Right atrium auricular region (tissue), 2 donors: ENCODE measurements at regions not wholly inside any gene's neighbourhood (a gene's known extent, or its start where the extent isn't known, plus 50 kb on each side); places are given as distances from the start of the nearest gene placed in this dataset.

Source experiments
- DNase-seq: peaks from one replicate; pipeline ENCODE4 v3.0.0-alpha.2; 2019; ENCODE audit warnings: low spot score
- H3K27ac ChIP-seq, 2 donors: fragments of 200-600 bp; sonication (generic); 1 replicate in 1 of 2; 2 replicates in 1 of 2; pipeline ENCODE4 v1.5.1; 2016 to 2019
- H3K27me3 ChIP-seq, 2 donors: fragments of 200-600 bp; sonication (generic); one replicate each; pipeline versions ENCODE4 v1.5.1 to v1.6.0; 2017 to 2019
- H3K36me3 ChIP-seq: fragments of 200-600 bp; sonication (generic); one replicate; pipeline ENCODE4 v1.5.1; 2016
- H3K4me1 ChIP-seq, 2 donors: fragments of 200-600 bp; sonication (generic); one replicate each; pipeline versions ENCODE4 v1.5.1 to v1.6.0; 2017 to 2019
- H3K4me3 ChIP-seq, 2 donors: fragments of 200-600 bp; sonication (generic); 1 replicate in 1 of 2; 2 replicates in 1 of 2; pipeline ENCODE4 v1.5.1; 2017 to 2019; ENCODE audit warnings: mild to moderate bottlenecking in 1 of 2, moderate library complexity in 1 of 2
- H3K9me3 ChIP-seq, 2 donors: fragments of 200-600 bp; sonication (generic); one replicate each; pipeline ENCODE4 v1.5.1; 2019
- TF ChIP-seq, protein P1 (sequence below), 2 donors: fragments of 200-600 bp; sonication (generic); IDR thresholded peaks; one replicate each; pipeline ENCODE4 v1.5.1; 2019; ENCODE audit warnings: antibody characterized with exemption in 2 of 2

DNA sequence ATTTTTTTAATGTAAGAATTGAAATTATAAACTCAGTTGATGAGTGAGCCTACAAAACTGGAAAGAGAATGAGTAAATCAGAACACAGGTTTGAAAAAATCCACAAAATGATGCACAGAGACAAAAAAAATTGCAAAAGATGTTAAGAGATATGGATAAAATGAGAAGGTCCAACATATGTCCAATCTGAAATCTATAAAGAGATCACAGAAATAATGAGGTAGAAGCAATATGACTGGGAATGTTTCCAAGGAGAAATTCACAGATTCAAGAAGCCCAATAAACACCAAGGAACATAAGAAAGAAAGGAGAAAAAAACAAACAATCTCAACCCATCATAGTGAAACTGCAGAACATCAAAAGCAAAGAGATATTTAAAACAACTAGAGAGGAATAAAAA is 288.4 kb upstream of the SLC30A5 start:
- H3K27me3 ChIP-seq, result no peaks in the 10 kb centered on the region
- H3K4me1 ChIP-seq, result no peaks in the 10 kb centered on the region
- no peaks in the 10 kb centered on the region for H3K36me3 ChIP-seq
- H3K27ac ChIP-seq, result no peak overlapping the region
- H3K4me3 ChIP-seq, result no peak overlapping the region
- TF ChIP-seq, protein P1, sequence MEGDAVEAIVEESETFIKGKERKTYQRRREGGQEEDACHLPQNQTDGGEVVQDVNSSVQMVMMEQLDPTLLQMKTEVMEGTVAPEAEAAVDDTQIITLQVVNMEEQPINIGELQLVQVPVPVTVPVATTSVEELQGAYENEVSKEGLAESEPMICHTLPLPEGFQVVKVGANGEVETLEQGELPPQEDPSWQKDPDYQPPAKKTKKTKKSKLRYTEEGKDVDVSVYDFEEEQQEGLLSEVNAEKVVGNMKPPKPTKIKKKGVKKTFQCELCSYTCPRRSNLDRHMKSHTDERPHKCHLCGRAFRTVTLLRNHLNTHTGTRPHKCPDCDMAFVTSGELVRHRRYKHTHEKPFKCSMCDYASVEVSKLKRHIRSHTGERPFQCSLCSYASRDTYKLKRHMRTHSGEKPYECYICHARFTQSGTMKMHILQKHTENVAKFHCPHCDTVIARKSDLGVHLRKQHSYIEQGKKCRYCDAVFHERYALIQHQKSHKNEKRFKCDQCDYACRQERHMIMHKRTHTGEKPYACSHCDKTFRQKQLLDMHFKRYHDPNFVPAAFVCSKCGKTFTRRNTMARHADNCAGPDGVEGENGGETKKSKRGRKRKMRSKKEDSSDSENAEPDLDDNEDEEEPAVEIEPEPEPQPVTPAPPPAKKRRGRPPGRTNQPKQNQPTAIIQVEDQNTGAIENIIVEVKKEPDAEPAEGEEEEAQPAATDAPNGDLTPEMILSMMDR (IDR thresholded peaks at IDR 0.05), result no peak
- DNase-seq, result no peak
- H3K9me3 ChIP-seq, result peaks cover 0 to 10% of the 10 kb centered on the region in 2 donors

DNA sequence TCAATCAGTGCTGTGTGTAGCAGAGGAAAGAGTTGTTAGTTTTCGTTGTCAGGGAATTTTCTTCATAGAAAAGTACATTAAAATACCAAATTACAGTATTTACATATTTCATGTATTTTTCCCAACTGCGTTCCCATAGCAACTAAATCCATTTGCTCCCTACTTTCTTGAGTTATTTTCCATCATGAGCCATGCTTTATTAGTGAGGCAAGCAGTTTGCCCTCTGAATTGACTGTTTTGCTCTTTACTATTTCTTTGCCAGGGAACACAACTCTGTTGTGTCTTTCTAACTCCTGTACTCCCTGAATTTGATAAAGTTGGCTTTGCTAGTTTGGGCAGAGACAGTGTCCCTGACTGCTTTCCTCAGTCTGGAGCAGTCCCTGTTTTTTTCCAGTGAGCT is 276.2 kb upstream of the SLC30A5 start:
- DNase-seq, result no peak
- Histone ChIP-seq H3K27ac (no peak overlapping the region), H3K4me1 (no peaks in the 10 kb centered on the region), H3K27me3 (no peaks in the 10 kb centered on the region), H3K9me3 (no peaks in the 10 kb centered on the region), H3K4me3 (no peak overlapping the region), H3K36me3 (no peaks in the 10 kb centered on the region)
- TF ChIP-seq, protein P1 (IDR thresholded peaks at IDR 0.05), result no peak

DNA sequence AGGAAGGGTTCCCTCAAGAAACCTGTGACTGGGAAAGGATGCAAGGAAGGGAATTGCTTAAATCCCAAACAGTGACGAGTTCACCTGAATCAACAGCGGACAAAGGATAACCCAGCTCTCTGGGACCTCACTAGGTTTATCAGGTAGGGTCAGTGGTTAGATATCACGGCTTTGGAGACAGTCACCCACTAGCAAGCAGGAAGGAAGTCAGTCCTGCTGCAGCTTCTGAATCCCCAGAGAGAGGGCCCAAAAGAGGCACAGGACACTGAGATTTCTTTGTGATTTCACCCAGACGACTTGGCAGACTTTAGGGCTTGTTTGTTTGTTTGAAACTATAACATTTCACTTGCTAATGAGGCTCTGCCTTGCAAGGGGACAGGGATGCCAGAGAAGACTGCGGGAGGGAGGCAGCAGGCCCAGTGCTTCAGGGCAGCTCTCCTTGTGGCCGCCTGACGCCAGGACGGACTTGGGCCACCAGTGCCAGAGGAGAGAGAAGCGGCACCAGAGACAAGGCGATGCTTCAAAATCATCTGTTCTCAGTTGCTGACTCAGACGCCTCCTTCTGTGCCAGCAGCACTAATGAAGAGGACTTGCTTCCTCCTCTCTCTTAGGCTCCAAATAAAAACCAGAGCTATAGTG is 275.6 kb upstream of the SLC30A5 start:
- Histone ChIP-seq H3K27me3 (no peaks in the 10 kb centered on the region), H3K36me3 (no peaks in the 10 kb centered on the region), H3K4me3 (no peak overlapping the region), H3K9me3 (no peaks in the 10 kb centered on the region), H3K27ac (no peak overlapping the region), H3K4me1 (no peaks in the 10 kb centered on the region)
- TF ChIP-seq, protein P1 (IDR thresholded peaks at IDR 0.05), result no peak
- no peak for DNase-seq

DNA sequence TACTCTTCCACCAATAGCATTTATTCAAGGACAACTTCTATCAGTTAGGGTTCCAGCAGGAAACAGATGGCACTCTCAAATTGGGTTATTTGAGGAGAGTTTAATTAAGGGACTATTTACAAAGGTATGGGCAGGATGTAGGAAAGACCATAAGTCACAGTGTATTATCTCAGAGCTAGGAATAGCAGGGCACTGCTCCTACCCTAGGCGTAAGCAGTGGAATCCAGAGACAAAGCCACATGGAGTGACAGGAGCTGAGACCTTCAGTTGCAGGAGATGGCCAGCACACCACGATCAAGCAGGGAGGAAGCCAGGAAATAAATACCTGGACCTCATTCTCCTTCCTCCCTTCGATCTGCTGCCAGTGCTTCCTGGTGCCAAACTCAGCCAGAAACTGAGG is 274.9 kb upstream of the SLC30A5 start:
- Histone ChIP-seq H3K36me3 (no peaks in the 10 kb centered on the region), H3K4me3 (no peak overlapping the region), H3K4me1 (no peaks in the 10 kb centered on the region), H3K27ac (no peak overlapping the region), H3K9me3 (no peaks in the 10 kb centered on the region), H3K27me3 (no peaks in the 10 kb centered on the region)
- DNase-seq, result no peak
- TF ChIP-seq, protein P1 (IDR thresholded peaks at IDR 0.05), result no peak

DNA sequence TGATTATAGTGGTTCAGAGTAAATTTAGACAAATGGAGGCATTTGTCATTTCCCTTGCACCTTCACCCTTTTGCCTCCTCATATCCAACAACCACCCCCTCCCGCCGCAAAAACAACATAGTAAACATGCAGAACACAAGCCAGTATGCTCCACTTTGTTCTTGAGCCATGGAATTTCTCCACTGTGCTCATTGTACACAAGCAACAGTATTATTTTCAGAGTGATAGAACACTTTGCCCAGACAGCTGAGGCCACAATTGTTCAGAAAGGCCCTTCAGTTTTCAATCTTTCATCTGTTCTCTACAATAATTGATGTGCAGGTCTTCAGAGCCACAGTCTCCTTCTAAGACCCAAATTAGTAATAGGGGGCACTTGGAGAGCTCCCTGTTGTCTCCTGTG is 272.8 kb upstream of the SLC30A5 start:
- no peak overlapping the region for H3K27ac ChIP-seq

More for the DNA sequence above, 272.8 kb upstream of the SLC30A5 start:
- no peaks in the 10 kb centered on the region for H3K27me3 ChIP-seq
- H3K36me3 ChIP-seq, result no peaks in the 10 kb centered on the region
- no peaks in the 10 kb centered on the region for H3K4me1 ChIP-seq
- H3K4me3 ChIP-seq, result no peak overlapping the region
- no peaks in the 10 kb centered on the region for H3K9me3 ChIP-seq
- TF ChIP-seq, protein P1 (IDR thresholded peaks at IDR 0.05), result no peak
- DNase-seq, result no peak
